ENCODE measurements at regions not wholly inside any gene's neighbourhood (a gene's known extent, or its start where the extent isn't known, plus 50 kb on each side); places are given as distances from the start of the nearest gene placed in this dataset.

DNA sequence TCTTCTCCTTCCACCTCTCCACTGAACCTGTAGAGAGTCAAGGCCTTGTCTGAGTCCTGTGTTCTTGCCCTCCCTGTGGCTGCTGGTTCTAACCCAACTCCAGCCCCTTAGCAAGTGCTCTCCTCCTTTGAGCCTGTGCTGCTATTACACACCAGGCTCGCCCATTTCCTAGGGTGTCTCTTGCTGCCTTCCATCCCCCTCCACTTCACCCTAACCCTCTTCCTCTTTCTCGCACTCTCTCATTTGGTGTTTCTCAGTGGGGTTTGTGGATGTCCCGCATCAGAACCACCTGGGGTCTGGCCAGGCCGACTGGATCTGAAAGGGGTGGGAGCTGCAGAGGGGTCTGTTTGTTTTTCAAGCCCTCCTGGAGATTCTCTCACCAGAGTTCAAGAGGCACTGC, 156.7 kb downstream of the SPRY1 start:
- TF ChIP-seq, protein P1, sequence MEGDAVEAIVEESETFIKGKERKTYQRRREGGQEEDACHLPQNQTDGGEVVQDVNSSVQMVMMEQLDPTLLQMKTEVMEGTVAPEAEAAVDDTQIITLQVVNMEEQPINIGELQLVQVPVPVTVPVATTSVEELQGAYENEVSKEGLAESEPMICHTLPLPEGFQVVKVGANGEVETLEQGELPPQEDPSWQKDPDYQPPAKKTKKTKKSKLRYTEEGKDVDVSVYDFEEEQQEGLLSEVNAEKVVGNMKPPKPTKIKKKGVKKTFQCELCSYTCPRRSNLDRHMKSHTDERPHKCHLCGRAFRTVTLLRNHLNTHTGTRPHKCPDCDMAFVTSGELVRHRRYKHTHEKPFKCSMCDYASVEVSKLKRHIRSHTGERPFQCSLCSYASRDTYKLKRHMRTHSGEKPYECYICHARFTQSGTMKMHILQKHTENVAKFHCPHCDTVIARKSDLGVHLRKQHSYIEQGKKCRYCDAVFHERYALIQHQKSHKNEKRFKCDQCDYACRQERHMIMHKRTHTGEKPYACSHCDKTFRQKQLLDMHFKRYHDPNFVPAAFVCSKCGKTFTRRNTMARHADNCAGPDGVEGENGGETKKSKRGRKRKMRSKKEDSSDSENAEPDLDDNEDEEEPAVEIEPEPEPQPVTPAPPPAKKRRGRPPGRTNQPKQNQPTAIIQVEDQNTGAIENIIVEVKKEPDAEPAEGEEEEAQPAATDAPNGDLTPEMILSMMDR (IDR thresholded peaks at IDR 0.05), result no peak
- TF ChIP-seq POLR2AphosphoS5 (IDR thresholded peaks at IDR 0.05), result no peak
- TF ChIP-seq POLR2A (IDR thresholded peaks at IDR 0.05), result no peak

Measured in suprapubic skin (tissue), 4 donors.